Mammary epithelial cell (primary cell): ENCODE measurements at regions not wholly inside any gene's neighbourhood (a gene's known extent, or its start where the extent isn't known, plus 50 kb on each side); places are given as distances from the start of the nearest gene placed in this dataset.

ENCODE experiments used
- EZH2 ChIP-seq: IDR thresholded peaks from 2 replicates; pipeline ENCODE4 v1.6.1; 2012; ENCODE audit warnings: low read length, inconsistent platforms, borderline replicate concordance
- TF ChIP-seq, protein P1 (sequence below), 2 donors: IDR thresholded peaks in 1 of 2; conservative IDR thresholded peaks in 1 of 2; 2 replicates each; pipeline ENCODE4 v1.5.1; 2011 to 2012; ENCODE audit warnings: inconsistent platforms in 2 of 2, low read length in 2 of 2, mild to moderate bottlenecking in 2 of 2, control low read depth in 1 of 2, low read depth in 1 of 2; ENCODE audit not compliant: insufficient read depth in 1 of 2; ENCODE audit errors: extremely low read depth in 1 of 2

DNA sequence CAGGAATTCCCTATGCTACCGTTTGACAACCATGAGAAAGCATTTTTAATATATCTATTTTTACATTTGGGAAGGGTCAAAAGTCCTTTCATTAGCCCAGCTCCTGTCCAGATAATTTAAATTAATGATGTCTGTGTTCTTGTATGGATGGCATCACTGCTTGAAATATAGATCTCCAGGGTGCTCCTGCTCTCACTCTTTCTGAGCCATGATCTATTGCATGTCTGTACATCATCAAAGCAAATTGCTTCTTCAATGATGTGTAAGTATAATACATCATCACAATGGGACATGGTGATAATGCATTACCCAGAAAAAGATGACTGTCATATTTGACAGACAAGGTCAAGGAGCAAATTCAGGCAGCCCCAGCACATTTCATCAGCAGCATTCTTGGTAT, 223.6 kb upstream of the CNTN6 start:
- TF ChIP-seq, protein P1, sequence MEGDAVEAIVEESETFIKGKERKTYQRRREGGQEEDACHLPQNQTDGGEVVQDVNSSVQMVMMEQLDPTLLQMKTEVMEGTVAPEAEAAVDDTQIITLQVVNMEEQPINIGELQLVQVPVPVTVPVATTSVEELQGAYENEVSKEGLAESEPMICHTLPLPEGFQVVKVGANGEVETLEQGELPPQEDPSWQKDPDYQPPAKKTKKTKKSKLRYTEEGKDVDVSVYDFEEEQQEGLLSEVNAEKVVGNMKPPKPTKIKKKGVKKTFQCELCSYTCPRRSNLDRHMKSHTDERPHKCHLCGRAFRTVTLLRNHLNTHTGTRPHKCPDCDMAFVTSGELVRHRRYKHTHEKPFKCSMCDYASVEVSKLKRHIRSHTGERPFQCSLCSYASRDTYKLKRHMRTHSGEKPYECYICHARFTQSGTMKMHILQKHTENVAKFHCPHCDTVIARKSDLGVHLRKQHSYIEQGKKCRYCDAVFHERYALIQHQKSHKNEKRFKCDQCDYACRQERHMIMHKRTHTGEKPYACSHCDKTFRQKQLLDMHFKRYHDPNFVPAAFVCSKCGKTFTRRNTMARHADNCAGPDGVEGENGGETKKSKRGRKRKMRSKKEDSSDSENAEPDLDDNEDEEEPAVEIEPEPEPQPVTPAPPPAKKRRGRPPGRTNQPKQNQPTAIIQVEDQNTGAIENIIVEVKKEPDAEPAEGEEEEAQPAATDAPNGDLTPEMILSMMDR (conservative IDR thresholded peaks at IDR 0.05 in 1 of 2, IDR thresholded peaks at IDR 0.05 in 1 of 2; ENCODE audit: extremely low read depth in 1 of 2, insufficient read depth in 1 of 2, low read depth in 1 of 2, low read length in 2 of 2) = no peak
- no peak for TF ChIP-seq EZH2
